GM18517 (cell line): ENCODE measurements at regions not wholly inside any gene's neighbourhood (a gene's known extent, or its start where the extent isn't known, plus 50 kb on each side); places are given as distances from the start of the nearest gene placed in this dataset.
A peak's percentile ranks its signal among the peaks of the same experiment; 100 is the strongest.

Source experiments
- ATAC-seq: cut with Tn5 transposase; IDR thresholded peaks from one replicate; pipeline ENCODE4 v1.9.1; 2021; ENCODE audit warnings: mild to moderate bottlenecking, moderate library complexity; ENCODE audit not compliant: unreplicated experiment

GRCh38 chr12:4108803-4109345 is 164.7 kb upstream of the CCND2 start:
- no peak for ATAC-seq

DNA sequence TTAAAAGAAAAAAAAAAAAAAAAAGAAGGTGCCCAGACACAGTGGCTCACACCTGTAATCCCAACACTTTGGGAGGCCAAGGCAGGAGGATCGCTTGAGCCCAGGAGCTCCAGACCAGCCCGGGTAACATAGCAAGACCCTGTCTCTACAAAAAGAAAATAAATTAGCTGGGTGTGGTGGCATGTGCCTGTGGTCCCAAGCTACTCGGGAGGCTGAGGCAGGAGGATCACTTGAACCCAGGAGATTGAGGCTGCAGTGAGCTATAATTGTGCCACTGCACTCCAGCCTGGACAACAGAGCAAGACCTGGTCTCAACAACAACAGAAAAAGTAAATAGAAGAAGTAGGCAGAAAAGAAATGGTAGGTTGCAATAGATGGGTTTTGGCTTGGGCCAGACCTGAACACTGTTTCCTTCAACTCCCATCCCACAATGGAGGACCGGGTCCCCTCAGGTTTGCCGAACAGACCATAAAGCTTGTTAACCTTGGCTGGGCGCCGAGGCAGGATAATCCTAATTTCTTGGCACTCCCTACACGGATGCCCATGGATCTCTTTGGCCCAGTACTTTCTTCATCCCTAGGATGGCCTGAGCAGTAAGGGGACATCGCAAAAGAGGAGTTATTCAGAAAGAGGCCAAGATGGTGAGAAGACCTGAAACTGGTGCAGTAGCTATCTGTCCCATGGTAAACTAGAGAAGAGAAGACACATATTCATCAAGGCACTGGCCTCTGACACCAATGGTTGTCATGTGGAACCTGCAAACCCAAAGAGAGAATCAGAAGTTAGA is 165.5 kb upstream of the CCND2 start:
- no peak for ATAC-seq

DNA sequence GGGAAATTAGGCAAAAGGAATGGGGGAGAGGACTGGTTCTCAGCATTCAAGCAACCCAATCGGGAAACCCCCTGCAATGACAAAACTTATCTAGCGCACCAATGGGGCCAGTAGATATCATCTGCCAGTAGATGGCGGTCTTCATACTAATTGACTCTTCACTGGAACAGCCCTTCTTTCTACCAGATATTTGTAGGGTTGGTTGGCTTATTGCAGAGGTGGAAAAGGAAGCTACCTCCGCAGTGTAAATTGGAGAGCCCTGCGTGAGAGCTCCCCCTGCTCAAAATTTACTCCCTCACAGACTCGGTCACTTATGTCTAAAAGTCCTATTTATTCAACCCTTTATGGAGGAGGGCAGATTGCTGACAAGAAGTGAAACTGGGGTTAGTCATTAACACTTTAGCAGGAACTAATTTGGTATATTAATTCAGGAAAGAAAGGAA is 166.1 kb upstream of the CCND2 start:
- peak; percentile 88 for ATAC-seq

DNA sequence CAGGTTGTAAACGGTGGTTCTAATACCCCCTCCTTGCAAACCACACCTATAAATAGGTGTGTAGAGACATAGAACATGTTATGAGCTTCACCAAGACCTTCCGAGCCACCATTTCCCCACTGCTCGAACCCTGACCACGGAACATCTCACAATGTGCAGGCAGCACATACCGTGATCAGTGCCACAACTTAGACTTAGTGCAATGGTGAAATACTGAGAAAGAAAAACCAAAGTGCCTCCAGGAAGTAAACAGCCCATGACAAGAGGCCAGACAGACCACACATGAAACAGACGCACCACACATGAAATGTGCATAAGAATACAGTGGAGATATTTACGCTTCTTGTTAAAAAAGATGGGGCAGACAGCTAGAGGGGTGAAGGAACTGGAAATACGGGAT is 166.9 kb upstream of the CCND2 start:
- no peak for ATAC-seq

GRCh38 chr12:4104722-4105244 is 168.8 kb upstream of the CCND2 start:
- ATAC-seq: no peak

DNA sequence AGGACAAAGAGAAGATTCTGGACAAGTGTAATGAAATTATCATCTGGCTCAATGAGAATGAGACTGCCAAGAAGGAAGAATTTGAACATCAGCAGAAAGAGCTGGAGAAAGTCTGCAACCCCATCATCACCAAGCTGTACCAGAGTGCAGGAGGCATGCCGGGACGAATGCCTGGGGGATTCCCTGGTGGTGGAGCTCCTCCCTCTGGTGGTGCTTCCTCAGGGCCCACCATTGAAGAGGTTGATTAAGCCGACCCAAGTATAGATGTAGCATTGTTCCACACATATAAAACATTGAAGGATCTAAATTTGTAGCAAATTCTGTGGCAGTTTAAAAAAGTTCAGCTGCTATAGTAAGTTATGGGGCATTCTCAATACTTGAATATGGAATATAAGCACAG is 174.3 kb upstream of the CCND2 start:
- no peak for ATAC-seq

GRCh38 chr12:4091016-4091743 is 182.4 kb upstream of the CCND2 start:
- no peak for ATAC-seq

GRCh38 chr12:4089956-4090355 is 183.6 kb upstream of the CCND2 start:
- no peak for ATAC-seq

DNA sequence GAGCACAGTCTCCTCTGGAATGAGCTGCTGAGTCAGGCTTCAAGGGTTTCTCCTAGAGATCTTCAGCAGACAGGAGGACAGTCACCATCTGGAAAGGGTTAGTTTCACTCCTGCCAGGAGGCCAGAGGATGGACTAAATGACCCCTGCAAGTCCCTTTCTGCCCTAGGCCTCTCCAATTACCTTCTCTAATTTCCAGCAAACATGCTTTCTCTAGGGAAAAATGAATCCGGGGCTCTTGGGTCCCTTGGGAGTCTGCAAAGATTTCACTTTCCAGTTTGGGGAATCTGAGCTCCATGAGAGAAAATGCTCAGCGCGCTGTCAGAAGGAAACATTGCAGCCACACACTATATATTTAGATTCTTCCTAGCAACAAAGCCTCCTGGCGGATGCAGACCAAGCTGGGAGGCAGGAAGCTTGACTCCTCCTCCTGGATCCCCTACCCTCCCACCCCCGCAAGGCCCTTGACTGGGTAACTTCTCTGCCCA is 184.4 kb upstream of the CCND2 start:
- ATAC-seq: no peak

DNA sequence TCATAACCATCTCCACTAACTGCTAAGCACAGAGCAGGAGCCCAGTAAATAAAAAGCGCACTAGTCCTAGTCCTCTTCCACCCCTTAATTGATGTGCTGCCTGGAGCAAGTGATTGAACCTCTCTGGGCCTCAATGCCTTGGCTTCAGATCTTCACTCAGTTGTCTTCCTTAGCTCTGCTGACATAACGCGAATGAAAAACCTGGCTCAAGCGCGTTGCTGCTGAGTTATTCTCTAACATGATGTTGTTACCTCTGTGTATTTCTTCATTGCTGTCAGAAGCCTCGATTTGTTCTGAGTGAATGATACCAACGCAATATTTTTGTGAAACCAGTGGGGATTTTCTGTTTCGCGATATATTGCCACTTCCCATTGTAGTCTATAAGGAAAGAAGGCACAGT is 185.1 kb upstream of the CCND2 start:
- no peak for ATAC-seq

- no peak for ATAC-seq
These were observed 187.1 kb upstream of the CCND2 start for GRCh38 chr12:4086481-4086880.

GRCh38 chr12:4084573-4084972 is 189.0 kb upstream of the CCND2 start:
- no peak for ATAC-seq

GRCh38 chr12:4082809-4083403 is 190.7 kb upstream of the CCND2 start:
- ATAC-seq: no peak

GRCh38 chr12:4080213-4080612 is 193.3 kb upstream of the CCND2 start:
- ATAC-seq: no peak

GRCh38 chr12:4074129-4074528 is 199.4 kb upstream of the CCND2 start:
- no peak for ATAC-seq

GRCh38 chr12:4069670-4070010 is 196.4 kb upstream of the PARP11 start:
- no peak for ATAC-seq

- ATAC-seq: no peak
These were observed 195.9 kb upstream of the PARP11 start for GRCh38 chr12:4068981-4069669.

GRCh38 chr12:4064008-4064407 is 190.8 kb upstream of the PARP11 start:
- no peak for ATAC-seq

DNA sequence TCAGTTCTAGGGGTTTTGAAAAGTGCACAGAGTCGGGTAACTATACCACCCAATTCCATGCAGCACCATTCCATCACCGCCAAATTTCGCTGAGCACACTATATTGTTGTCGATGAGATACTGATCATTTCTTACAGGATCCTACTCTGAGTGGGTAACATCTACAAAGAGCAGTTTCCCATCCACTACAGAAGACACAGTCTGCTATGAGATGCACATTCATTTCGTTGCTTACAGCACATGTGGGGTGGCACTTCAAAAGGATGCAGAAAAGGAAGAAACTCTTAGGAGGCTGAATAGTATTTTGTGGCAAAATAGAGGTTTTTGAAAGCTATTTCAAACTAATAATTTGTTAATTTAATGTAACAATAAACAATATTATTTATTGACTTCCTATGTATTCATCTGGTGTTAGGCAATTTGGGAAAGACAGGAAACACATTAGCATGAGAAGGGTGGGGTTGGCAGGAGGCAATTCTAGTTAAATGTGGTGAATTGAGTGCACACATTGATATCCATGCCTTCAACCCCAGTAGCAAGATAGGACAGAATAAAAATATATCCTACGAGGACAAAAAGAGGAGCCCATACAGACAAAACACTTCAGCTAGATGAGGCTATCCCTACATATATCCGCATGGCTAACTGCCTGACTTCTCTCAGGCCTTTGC is 186.8 kb upstream of the PARP11 start:
- no peak for ATAC-seq
